NCI-H1105 treated with DMSO at 0.1 percent for 48 hours (cell line): ENCODE measurements at regions not wholly inside any gene's neighbourhood (a gene's known extent, or its start where the extent isn't known, plus 50 kb on each side); places are given as distances from the start of the nearest gene placed in this dataset.
A peak's percentile ranks its signal among the peaks of the same experiment; 100 is the strongest.

ENCODE experiments used
- DNase-seq: peaks from one replicate; lab custom pipeline; 2025; lab: John Stamatoyannopoulos, UW

DNA sequence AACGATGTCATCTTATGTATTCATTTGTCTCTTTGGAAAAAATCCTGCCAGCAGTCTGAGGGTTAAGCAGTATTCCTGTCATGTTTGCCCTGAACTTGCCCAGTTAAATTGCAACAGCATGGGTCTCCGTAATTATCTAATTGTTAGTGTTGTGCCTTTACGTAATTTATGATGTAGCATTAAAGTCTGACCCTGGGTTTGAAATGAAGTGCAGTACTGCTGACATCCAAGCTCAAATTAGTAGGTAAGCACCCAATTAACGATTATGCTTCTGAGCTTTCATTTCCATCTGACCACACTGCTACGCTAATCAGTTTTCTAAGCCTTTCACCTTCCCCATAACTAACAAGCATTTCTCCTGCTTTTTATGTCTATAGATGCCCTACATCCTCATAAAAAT lies 241.8 kb downstream of the ARRDC4 start:
- peak; percentile 70 for DNase-seq

DNA sequence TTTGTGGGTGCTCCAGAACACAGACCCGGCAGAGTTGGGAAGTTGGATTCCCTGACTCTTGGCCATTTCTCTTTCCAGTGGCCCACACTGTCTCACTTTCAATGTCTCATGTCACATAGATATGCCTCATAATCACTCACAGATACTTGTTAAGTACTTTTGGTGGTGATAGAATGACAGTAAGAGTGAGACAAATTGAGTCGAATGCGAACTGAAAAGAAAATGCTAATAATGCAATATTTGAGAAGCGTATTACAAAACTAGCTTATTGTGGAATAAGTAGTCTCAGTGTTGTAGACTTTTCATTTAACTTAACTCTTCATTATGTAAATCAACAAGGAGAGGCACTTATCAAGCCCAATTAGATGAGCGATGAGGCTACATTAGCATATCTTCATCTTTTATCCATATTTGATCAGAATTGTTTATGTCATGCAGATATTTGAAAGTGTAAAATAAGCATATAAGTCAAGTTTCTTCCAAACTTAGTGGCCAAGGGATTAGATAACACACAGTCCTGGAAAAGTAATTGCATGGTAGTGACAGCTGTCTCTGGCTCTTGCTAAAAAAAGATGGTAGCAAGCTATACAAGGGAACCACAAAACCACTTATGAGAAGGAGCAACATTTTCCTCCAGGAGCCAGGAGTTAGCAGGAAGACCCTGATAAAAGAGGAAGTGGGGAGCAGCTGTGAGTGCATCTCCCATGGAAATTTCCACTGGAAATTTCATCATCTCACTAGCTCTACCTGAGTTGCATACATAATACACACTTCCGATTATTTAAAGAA lies 243.6 kb downstream of the ARRDC4 start:
- no peak for DNase-seq

DNA sequence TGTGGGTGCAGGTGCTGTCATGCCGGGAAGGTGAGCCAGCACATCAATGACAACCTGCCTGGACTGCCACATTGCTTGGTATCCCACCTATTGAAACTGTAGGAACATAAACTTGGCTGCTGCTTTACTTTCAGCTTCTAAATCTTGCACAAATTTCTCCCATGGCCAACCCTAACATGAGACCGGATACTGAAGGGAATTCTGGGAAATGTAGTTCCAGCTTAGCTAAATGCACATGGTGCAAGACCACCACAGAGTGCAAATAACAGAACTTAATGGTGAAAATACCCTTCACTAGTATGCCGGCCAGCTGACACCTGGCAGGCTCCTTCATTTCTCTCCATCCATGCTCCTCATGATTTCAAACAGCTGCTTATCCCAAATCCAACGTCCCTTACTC lies 247.4 kb downstream of the ARRDC4 start:
- DNase-seq = no peak

DNA sequence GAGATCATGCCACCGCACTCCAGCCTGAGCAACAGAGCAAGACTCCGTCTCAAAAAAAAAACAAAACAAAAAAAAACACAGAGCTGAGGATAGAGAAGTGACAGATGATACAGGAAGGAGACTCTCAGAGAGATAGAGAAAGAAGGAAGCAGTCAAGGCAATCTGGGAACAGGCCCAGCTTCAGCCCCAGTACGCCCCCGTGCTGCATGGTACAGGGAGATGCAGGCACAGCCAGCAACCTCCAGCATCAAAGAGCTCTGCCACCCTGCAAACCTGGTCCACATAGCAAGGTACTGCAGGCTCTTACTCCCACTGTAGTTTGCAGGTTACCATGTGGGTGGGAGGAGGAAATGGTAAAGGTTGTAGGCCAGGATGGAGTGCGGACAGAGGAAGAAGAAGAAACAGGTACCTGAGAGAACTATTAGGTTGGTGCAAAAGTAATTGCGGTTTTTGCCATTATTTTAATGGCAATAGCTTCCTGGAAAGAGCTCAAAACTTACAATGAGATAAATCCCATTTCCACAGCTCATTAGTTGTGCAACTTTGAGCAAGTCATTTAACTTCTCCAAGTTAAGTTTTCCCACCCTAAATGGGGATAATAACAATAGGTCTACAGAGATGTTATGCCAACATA lies 253.0 kb downstream of the ARRDC4 start:
- no peak for DNase-seq

DNA sequence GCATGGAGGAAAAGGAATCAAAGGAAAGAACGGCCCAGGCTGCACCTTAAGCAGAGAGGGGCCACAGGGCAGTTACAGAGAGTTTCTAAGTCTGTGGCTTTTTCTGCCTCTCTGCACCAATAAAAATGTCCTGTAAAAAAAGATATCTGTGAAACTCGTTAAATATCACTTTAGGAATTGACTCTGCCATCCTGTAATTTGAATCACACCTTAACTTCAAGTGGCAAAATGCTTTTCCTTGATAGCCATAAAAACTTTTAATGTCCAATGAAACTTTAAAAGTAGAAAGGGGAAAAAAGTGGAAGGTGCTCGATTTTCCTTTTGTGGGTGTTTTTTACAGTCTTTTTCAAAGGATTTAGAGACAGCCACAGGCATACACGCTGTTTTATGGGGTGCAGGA lies 255.7 kb downstream of the ARRDC4 start:
- no peak for DNase-seq

DNA sequence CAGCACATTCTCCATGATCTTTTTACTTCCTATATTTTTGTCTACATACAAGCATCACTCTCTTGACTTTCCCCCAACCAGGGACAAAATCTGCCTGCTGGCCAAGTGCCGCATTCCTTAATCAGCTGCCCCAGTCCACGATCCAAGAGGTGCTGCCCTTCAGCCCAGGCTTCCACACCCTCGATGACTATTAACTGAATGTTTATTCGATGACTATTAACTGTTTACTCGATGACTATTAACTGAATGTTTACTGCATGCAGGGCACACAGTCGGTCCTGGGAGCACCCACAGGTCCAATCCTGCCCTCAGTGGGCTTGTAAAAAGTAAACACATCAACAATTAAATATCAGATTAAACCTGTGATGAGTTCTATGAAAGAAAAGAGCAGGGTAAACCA lies 256.9 kb downstream of the ARRDC4 start:
- DNase-seq = no peak

DNA sequence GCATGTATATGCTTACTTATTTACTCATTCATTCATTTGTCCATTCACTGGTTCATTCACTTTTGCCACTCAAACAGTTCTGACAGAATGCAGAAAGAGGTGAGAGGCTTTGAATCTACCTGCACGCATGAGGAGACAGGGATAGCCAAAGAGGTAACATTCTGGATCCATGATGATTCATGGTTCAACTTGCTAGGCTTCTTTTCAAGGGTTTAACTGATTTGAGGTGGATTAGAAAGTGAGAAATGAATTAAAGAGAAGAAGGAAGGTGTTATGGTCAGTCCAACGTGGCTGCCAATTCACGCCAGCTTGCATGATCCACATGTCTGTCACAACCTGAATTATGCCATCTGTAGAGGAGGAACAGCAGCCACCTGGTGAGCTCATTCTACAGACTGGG lies 260.6 kb downstream of the ARRDC4 start:
- DNase-seq = no peak

DNA sequence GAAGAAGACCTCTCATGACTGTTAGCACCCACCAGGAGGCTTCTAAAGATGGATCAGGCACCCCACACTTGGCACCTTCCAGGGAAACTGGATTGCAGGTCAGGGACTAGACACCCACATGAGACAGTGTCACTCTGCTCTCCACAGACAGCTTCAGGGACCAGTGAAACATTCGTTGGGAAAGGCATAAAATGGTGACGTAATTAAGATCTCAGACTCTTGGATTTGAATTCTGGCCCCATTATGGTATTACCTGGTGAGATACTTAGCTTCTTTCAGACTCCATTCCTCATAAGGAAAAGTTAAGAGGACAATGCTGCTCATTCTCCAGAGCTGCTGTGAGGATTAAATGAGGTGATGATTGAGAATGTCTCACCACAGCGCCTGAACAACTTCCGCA lies 261.1 kb downstream of the ARRDC4 start:
- DNase-seq = no peak

DNA sequence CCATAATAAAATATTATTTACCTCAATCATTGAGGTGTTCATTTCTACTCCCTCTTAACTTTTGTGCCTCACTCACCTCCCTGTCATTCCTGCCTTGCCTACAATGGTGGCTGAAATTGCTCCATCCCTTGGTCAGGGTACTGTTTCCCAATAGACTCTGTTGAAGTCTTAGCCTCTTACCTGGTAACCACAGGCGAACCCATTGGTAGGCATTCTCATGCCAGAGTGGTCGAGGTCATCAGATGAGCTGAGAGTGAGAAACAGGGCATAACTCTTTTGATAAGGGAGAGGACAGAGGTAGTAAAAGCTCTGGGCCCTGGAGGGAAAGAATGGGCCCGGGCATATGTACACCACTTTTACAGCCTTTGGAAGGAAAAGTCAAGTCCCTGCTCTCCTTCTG lies 265.6 kb downstream of the ARRDC4 start:
- DNase-seq = no peak

DNA sequence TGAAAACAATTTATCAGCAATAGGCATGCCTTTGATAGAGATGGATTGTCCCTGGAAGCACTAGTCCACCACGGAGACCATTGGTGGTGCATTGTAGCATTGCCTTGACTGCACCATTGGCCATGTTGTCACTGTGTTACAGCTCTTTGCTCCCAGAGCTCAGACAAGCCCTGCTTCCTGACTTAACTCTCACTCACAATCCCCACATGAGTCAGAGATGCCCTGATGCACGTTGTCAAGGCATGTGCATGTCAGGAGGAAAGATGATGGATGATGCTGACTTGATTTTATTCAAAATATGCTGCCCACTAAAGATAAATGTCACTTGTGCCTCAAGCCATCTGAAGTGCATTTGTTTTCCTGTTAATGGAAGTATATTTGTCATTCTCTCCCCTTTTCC lies 266.1 kb downstream of the ARRDC4 start:
- DNase-seq = no peak

DNA sequence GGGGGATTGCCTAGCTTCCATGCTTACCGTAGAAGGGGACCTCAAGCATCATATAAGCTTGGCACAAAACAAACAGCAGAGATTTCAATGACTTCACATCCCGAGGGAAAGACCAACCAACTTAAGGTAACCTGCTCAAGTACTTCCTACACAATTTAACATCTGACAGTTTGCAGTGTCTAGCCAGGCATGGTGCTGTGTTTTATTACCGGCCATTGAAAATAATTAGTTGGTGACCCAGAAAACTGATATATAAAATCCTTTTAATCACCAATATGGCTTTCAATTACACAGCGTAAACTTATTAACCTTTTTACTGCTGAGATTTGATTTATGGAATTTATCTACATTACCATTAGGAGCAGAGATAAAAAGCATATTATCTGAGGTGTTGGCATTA lies 268.3 kb downstream of the ARRDC4 start:
- no peak for DNase-seq

DNA sequence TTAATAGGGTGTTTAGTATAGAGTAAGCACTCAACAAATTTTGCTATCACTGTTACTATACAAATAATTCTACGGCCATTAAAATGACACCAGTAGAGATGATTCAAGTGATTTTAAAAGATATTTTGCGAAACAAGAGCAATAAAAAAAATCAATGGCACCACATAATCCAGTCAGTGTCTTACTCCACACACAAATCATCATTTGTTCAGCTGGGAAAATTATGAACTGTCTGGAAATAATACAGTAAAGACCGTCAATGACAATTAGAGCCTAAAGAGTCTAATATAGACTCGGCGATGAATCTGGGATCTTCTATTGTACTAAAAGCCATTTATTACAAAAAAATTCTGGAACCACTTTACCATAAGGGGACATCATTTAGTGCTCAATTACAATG lies 270.5 kb downstream of the ARRDC4 start:
- no peak for DNase-seq

DNA sequence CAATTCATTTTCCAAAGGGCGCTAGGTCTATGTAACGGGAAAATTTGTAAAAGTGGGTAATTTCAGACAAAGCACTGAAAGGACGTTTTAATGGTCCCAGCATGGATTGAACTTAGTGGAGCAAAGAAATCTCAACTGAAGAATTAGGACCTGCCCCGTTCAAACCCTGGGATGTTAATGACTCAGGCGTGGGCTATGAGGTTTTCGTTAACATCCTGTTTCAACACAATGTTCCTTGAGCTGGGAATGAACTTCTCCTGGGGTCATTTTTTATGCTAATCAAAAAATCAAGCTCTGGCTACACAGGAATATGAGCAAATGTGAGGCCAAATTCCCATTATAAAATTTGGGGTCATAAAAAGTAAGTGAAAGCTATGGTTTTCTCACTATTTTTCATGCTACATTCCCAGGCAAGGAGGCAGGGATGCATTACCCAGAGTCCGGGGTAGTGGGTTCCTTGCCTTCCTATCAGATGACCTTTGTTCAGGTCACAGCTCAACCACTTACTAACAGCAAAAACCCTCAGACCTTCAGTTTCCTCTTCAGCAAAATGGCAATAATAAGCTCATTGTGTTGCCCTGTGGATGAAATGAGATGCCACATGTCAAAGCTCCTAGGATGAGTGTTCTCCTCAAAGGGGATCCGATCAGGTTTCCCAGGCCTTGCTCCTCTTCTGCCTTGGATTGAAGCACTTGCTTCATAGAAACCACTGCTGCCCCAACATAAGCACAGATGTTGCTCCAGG lies 271.4 kb downstream of the ARRDC4 start:
- no peak for DNase-seq

DNA sequence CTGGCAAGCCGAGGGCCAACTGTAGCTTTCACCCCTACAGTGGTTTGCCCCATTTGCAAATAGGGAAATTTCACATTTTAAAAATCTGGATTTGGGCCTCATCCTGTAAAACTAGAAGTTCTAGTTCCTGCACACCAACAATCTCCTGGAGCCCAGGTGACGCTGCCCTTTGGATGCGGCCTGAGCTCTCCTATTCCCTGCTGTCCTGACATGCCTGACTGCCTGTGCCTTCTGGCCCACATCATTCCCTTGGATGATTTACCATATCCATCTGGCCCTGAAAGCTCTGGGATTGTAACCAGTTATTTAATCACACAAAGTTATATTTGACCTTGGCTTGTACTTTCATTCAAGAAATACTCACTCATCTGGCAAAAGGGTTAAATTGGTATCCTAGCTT lies 272.3 kb downstream of the ARRDC4 start:
- no peak for DNase-seq

DNA sequence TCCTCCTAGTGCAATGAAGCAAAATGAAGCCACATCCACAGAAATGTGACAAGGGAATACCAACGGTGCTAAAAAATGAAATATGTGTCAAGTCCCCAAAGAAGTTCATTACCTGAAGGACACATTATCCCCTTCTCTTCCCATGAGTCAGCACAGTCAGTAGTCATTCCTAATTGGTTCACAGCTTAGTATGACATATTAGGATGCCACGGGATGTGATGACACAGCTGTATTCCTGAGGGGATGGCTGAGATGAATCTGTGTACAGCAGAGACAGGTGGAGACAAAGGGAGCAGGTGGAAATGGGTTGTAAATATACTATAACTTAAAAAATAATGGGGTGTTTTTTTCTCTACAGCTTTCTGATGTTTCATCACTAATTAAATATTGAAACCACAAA lies 273.4 kb downstream of the ARRDC4 start:
- no peak for DNase-seq

DNA sequence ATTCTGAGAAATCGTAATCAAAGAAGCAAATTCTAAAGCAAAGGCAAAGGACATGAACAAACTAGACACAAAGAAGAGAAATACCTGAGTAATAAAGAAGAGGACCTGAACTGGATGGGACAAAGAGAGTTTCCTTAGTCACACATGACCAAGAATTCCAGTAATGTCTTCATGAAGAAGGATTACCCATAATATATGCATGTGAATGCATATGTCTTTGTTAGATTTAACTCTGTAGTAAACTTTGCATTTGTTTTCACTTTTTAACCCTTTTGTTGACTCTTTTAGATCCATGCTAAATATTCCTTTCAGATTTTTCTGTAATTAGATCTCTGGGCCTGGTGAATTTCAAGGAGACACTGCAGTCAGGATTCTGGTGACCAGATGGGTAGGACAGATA lies 279.8 kb downstream of the ARRDC4 start:
- no peak for DNase-seq

DNA sequence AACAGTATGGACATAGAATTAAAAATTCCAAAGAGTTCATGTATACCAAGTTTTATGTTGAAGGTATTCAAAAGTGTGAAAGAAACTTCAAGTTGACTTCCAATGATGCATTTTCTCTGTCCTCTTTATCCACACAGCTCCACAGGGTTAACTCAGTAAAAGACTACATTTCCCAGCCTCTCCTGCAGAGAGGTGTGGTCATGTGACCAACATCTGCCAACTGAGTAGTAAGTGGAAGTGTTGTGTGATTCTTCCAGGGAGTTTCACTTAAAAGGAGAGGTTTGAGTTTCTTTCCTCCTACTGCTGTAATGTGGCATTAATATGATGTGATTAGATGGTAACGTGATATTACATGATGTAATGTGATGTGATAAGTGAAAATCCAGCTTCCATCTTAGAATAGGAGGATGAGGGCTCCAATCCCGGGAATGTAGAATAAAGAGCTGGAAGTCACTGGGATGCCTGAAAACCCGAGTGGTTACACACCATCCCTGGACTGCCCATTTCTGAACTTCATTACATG lies 280.6 kb downstream of the ARRDC4 start:
- no peak for DNase-seq

DNA sequence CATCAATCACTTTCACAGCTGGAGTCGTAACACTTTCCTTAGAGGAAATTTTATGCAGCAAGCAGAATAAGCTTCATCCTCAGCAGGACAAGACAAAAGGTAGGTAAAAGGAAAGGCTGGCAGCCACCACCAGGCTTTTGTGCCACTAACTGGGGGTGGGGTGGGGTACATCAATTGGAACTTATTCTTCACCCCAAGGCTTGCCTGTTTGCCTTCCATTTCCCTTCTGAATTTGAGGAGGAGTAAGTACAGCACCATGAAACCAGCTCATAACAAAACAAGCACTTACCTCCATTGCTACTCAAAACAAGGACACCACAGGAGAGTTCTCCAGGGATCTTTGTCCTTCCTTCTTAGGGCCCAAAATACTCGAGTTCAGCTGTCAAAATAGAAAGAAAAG lies 296.8 kb downstream of the ARRDC4 start:
- DNase-seq = no peak

DNA sequence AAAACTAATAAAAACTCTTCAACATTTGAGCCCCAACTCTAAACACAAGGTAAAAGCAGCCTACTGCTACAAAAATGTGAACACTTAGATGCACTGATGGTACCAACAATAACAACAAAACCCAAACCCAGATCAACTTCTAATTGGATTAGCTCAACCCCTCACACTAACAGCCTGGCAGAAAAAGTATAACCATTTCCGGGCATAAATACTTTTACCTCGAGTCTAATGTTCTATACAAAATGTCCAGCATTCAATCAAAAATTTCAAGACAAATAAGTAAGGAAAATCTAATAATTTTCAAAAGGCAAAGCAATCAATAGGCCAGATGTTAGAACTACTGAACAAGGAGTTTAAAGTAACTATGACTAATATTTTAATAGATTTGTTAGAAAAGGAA lies 303.3 kb downstream of the ARRDC4 start:
- DNase-seq = no peak

DNA sequence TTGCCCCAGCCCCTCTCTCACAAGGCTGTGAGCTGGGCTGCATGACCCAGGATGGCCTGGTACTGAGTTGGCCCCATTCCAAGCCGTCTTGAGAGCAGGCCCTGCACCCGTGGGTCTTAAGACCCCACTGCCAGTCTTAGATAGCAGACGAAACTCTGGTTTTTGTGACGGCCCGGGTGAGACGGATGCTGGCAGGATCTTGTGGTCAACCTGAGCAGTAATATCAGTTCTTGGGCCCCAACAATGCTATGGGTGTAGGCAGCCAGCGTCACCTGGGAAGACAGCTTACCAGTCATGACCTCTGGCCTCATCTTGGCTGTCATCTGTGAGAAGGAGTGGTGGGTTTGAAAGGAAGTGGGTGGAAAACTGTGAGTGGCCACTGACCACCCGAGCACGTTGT lies 305.8 kb downstream of the ARRDC4 start:
- no peak for DNase-seq

DNA sequence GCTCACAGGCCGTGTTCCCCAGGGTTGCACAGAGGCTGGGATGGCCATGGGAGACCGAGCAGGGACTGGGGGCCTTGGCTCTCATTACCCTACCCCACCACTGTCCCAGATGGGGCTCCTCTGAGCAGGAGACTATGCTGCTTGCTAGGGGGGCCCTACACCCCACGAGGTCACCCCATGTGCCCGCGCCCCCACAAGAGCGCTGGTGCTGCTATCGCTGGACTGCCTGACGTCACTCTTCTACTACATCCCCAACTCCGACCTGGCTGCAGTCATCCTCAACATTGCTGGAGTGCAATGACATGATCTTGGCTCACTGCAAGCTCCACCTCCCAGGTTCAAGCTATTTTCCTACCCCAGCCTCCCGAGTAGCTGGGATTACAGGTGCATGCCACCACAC lies 307.7 kb downstream of the ARRDC4 start:
- no peak for DNase-seq

DNA sequence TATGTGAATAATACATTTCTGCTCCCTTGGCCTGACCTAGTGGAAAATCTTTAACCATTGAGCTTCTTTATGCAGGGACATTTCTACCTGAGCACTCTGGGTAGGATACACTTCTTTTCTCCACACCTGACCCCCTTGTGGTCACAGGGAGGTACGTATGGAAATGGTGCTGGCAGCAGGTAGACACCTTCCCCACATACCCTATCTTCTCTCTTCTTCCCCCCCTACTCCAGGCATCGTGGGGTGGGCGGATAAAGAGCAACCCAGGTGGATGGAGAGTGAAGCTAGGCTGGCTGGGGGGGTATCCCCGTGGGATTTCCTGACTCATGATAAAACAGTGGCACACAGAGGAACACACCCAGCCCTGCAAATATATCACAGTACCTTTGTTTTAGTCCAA lies 312.1 kb downstream of the ARRDC4 start:
- no peak for DNase-seq

DNA sequence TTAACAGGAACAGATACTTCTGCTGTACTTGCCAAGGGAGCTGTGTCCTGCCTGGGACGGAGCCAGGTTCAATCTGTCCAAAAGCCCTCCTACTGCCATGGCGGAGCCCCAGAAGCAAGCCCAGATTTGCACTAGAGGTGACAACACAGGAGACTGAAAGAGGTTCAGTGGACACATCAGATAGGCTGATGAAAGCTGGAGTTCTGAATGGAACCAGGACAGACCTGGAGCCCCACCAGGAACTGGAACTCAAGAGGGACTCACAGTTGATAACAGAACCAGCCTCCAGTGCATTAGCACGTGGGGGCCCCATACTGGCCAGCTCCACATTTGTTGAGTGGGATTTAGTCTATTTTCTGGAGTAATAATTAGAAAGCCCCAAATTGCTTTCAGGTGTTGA lies 315.5 kb downstream of the ARRDC4 start:
- DNase-seq = no peak
